DMS53 treated with DMSO at 0.1 percent for 48 hours (cell line): ENCODE measurements at regions not wholly inside any gene's neighbourhood (a gene's known extent, or its start where the extent isn't known, plus 50 kb on each side); places are given as distances from the start of the nearest gene placed in this dataset.

Source experiments
- DNase-seq: peaks from one replicate; lab custom pipeline; 2025; ENCODE audit not compliant: unreplicated experiment; lab: John Stamatoyannopoulos, UW

DNA sequence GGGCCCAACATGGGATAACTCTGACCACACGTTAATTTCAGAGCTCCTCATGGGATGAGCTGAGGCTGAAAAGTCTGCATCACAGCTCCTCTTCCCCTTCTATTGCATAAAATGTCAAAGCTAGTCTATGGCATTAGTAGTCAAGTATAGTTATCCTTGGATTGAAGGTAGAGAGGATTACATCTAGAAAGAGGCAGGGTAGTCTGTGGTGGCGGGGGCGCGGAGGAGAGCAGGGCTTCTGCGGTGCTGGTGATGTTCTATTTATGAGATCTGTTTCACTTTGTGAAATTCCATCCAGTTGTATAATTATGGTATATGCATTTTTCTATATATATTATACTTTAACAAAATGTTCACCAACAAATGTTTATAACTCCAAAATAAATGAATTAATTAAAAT is 329.5 kb upstream of the GRAMD2B start:
- no peak for DNase-seq

GRCh38 chr5:126094991-126095390 is 328.2 kb upstream of the GRAMD2B start:
- no peak for DNase-seq

DNA sequence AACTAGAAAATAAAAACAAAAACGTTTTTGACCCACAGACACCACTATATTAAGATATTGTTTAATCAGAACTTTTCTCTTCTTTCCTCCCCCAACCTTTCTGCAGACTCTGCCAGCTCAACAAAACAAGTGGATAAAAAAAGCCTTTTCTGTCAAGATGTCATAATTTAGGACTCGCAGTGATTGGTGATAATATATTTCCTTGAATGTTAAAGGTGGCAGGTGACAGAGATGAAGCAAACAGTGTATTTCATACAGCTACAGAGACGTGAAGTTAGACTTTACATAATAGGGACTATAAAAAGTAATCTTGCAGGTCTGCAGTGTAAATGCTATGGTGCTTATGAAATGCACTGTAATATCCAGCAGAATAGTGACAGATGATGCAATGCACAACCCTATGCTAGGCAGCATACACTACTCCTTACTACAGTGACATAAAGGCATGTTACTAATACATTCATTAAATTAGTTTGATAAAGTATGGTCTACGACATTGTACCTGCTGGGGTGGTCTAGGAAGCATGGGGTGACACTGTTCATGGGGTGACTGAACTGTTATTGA is 326.7 kb upstream of the GRAMD2B start:
- no peak for DNase-seq

GRCh38 chr5:126097876-126098275 is 325.3 kb upstream of the GRAMD2B start:
- DNase-seq = no peak

DNA sequence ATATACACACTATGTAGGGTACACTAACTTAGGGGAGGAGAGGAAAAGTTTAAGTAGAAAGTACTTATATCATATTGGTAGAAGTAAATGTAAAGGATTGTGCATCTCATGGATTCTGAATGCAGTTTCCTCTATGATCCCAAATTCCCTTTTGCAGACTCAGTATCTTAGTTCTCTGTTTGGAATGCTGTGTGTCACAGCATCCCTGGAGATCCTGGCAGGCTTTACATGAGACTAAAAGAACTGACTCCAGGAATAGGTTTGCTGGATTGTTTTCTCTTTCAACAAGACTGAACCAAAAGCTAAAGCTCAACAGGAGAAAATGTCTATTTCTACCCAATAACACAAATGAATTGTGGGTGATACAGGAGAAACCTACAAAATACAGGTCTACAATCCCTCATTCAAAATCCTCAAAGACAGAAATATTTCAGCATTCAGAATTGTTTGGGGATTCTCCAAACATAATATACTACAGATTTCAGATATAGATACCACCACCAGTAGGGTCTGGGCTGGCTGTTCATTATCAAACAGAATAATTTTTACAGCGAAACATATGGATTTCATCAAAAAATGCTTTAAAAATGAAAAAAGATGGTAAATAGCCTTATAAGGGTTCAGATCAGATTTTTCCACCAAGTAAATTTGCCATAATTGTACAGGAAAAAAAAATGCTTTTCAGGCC is 324.7 kb upstream of the GRAMD2B start:
- DNase-seq = no peak

DNA sequence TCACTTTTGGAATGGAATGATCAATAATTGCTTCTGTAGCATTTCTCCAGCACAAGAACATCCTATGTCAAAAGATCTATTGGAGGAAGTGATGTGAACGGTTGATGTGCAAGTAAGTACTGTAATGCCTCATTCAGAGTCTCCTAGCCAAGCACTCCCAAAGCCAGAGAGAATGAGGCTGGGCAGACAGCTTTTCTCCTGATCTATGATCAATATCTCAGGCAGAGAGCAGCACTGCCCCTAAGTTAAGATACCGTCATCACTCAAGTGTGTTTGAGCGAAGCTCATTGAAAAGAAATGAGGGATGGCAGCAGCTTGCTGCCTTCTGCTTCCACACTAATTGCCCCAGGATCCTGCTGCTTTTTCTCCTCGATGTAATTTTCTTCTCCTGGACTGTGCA is 324.1 kb upstream of the GRAMD2B start:
- DNase-seq = no peak

GRCh38 chr5:126100767-126101166 is 322.4 kb upstream of the GRAMD2B start:
- no peak for DNase-seq

GRCh38 chr5:126101901-126102300 is 321.3 kb upstream of the GRAMD2B start:
- DNase-seq = no peak

GRCh38 chr5:126103050-126103449 is 320.2 kb upstream of the GRAMD2B start:
- DNase-seq = no peak

DNA sequence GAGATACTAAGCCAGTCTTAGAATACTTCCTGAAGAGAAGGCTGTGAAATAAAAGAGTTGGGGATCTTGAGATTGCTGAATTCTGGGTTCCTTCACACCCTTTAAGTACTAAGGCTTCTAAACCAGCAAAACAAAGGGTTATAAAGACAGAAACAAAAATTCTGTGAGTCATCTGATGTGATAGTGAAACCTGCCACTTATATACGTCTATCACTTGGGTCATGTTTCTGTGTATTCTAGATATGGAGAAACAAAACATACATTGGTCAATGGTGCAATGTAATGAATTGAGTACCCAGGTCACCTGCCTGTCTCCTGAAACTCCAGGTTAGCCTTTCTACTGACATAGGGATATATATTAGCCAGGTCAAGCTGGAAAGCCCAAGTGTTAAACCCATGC is 319.3 kb upstream of the GRAMD2B start:
- peak; percentile 45 for DNase-seq

DNA sequence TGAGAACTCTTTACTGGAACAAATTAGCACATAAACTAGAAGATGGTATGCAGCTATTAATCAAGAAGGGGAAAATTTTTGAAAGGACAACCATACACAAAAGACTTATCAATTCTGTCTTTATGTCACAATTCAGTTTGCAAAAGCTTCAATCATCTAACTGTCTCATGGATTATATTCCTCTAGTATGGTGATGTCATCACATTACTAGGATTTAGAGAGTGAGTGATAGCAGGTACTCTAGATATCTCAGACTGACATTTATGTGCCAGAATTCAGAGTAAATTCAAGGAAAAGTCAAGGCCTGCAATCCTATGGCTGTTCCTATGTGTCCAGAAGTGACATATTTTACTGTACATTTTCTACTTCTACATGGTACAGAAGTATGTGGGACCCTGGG is 318.9 kb upstream of the GRAMD2B start:
- DNase-seq = no peak

DNA sequence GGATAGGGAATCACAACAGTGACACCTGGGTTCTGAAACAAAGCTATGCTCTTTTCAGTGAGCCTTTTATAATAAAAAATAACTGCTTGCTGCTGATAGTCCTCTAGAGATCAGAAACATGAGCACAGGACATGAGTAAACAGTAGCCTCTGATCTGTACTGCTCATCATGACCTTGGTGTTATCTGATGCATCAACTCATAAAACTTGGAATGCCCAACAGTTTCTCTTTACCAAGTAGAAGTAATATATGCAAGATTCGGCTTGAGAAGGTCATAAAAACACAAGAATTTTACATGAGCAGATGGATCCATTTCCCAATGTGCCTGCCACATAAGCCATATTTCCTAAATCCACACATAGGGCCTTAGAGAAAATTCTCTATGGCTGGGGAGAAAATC is 318.3 kb upstream of the GRAMD2B start:
- DNase-seq = no peak

DNA sequence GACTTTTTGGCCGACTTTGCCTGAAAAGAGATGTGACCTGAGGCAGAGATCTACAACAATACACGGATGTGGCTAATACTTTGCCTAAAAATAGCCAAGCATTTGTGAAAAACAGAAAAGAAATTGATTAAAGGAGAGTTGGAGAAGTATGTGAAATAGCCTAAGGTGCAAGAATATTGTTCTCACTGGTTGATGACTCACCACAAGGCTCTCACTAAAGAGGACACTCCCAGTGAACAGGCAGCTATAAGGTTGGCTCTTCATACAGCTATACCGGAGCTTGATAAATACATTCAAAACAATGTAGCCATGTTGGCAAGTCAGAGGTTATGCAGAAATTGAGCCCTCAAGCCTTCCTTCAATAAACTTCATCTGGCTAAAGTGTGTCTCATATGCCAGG is 317.2 kb upstream of the GRAMD2B start:
- DNase-seq = no peak

GRCh38 chr5:126107381-126107780 is 315.8 kb upstream of the GRAMD2B start:
- no peak for DNase-seq

DNA sequence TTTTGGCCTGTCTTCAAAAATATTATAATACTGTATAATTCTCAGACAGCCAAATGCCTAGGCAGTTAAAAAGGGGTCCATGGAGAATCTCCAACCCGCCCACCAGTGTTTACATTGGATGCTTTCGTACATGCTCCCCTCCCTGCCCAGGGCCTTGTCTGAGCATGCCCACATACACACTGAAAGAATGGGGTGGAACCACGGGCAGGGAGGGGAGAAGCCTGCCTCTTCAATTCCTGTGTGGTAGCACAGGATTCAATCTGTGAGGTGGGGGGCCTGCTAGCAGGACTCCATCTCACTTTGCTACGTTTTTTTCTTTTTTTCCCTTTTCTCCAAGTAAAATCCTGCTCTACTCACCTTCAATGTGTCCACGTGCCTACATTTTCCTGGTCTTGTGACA is 314.7 kb upstream of the GRAMD2B start:
- DNase-seq = no peak

DNA sequence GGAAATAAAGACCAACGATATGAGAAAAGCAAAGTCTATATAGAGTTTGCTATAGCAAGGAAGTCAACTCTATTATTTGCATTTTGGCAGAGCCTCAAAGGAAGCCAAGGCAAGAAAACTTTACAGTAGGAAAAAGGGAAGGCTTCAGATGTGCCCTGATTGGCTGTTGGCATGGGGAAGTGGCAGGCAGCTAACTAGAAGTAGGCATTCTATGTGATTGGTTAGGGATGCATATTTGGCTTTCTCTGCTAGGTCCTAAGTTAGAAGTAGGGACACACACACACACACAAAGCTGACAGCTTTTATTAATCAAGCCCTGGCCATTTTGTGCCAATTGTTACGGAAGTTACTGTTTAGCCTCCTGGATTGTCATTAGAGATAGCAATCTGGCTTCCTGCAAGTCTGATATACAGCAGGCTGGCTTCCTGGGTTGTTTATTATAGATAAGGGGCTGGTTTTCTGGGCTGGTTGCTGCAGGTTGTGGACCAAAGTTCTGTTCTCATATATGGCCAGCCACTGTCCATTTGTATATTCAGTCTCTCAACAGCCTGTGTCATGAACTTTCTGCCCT is 308.1 kb upstream of the GRAMD2B start:
- no peak for DNase-seq

DNA sequence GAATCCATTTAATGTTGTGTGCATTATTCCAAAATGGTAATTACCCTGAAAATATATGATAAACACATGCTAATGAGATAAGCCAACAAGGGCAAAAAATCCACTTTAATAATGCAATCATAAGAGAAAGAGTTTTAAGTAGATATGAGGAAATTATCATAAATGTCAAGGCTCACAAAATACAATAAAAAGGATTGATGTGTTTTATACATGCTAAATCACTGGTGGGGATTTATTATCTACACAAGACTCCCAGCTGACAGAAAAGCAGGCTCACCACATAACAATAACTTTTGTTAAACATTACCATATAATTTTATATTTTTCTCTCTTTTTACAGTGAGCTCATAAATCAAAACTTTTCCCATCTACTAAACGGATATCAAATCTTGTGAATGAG is 306.2 kb upstream of the GRAMD2B start:
- DNase-seq = no peak

DNA sequence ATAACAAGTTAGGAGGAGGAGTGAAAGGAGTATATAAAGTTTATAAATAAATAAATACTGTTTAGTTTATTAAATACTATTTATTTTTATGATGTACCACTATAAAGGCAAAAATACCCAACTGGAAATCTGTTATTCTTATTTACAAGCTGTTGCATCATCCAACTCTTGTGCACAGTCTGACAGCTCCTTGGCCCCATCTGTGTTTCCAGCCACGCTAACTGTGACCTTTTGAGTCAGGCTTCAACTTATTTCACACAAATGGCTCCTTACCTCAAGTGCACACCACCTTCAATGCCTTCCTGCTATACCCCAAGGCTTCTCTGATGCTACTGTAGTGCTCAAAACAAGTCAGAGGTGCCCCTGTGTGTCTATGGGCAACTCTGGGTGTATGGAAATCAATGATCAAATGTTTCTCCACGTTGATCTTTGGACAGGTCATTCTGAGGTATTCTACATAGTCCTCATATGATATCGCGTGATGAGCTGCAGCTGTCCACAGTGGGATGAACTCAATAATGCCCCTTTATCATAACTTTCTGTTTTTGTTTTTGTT is 303.2 kb upstream of the GRAMD2B start:
- no peak for DNase-seq

- no peak for DNase-seq
Measured at GRCh38 chr5:126120939-126121338, 302.3 kb upstream of the GRAMD2B start.

GRCh38 chr5:126122942-126123341 is 300.3 kb upstream of the GRAMD2B start:
- DNase-seq = peak; percentile 63

DNA sequence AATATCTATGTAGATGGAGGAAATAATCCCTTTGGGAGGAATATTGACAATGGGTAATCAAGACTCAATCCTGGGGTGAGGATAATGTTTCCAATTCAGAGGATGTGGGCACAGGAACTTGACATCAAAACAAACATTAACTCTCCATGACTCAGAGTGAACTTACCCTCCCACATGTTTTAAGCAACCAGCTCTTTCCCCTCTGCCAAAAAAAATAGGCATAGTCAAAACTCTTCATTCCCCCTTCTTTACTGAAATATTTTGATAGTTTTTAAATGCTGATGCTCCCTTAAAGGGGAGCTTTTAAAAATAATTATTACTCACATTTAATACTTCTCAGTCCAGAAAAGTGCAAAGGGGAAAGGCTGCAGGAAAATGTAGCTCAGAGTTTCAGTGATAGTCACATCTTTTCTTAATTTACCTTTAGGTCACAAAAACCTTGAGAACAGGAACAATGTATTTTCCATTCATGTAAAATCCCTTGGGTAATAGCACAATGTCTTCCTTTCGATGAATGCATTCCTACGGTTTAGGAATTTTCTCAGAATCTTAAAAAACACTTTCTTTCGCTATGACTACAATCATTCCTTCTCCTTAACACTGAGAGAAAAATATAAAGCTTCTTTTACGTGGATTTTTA is 298.4 kb upstream of the GRAMD2B start:
- peak; percentile 41 for DNase-seq

DNA sequence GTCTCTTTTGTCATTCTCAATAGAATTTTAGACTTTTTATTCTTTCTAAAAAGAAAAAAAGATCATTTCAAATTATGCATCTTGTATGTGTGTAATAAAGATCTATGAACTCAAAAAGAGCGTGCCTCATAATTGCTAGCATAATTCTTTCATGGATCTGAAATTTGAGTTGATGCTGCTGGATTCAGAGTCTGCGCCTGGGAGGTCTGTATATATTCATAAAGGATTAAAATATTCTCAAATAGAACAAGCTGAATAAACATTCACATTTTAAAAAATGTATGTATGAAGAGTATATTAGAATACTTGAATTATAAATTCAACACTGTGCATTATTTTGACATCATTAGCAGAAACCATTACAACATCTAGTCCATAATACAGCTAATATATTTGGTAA is 297.8 kb upstream of the GRAMD2B start:
- no peak for DNase-seq
